GM18499 (cell line): ENCODE measurements at regions not wholly inside any gene's neighbourhood (a gene's known extent, or its start where the extent isn't known, plus 50 kb on each side); places are given as distances from the start of the nearest gene placed in this dataset.

Experiments used
- ATAC-seq: cut with Tn5 transposase; IDR thresholded peaks from one replicate; pipeline ENCODE4 v1.9.1; 2021; ENCODE audit warnings: moderate number of reproducible peaks; ENCODE audit not compliant: insufficient read depth, unreplicated experiment

- ATAC-seq: no peak
Measured at GRCh38 chr18:78367996-78368395, 611.6 kb upstream of the SALL3 start.

- ATAC-seq: no peak
Measured at GRCh38 chr18:78368726-78369125, 610.9 kb upstream of the SALL3 start.

- ATAC-seq: no peak
Measured at GRCh38 chr18:78376046-78376445, 603.6 kb upstream of the SALL3 start.

GRCh38 chr18:78378403-78378802 lies 601.2 kb upstream of the SALL3 start:
- ATAC-seq: no peak

- no peak for ATAC-seq
Measured at GRCh38 chr18:78378983-78379382, 600.6 kb upstream of the SALL3 start.

GRCh38 chr18:78390348-78390951 lies 589.2 kb upstream of the SALL3 start:
- no peak for ATAC-seq

- ATAC-seq: no peak
Measured at GRCh38 chr18:78390952-78391348, 588.7 kb upstream of the SALL3 start.

- ATAC-seq: no peak
Measured at GRCh38 chr18:78393086-78393862, 586.3 kb upstream of the SALL3 start.

GRCh38 chr18:78396077-78396476 lies 583.5 kb upstream of the SALL3 start:
- no peak for ATAC-seq

GRCh38 chr18:78396756-78397155 lies 582.9 kb upstream of the SALL3 start:
- no peak for ATAC-seq

- ATAC-seq: no peak
Measured at GRCh38 chr18:78399992-78400503, 579.6 kb upstream of the SALL3 start.

- no peak for ATAC-seq
Measured at GRCh38 chr18:78402440-78402839, 577.2 kb upstream of the SALL3 start.

- no peak for ATAC-seq
Measured at GRCh38 chr18:78402966-78403365, 576.7 kb upstream of the SALL3 start.

GRCh38 chr18:78403371-78403770 lies 576.2 kb upstream of the SALL3 start:
- ATAC-seq: no peak

GRCh38 chr18:78405763-78406162 lies 573.9 kb upstream of the SALL3 start:
- ATAC-seq: no peak

GRCh38 chr18:78406743-78407465 lies 572.7 kb upstream of the SALL3 start:
- ATAC-seq: no peak

GRCh38 chr18:78407466-78407844 lies 572.2 kb upstream of the SALL3 start:
- no peak for ATAC-seq

- no peak for ATAC-seq
Measured at GRCh38 chr18:78408623-78409022, 571.0 kb upstream of the SALL3 start.

- ATAC-seq: no peak
Measured at GRCh38 chr18:78410094-78410786, 569.4 kb upstream of the SALL3 start.

- ATAC-seq: no peak
Measured at GRCh38 chr18:78411539-78411938, 568.1 kb upstream of the SALL3 start.

- no peak for ATAC-seq
Measured at GRCh38 chr18:78414302-78414701, 565.3 kb upstream of the SALL3 start.
